HG03280 (cell line): ENCODE measurements at regions not wholly inside any gene's neighbourhood (a gene's known extent, or its start where the extent isn't known, plus 50 kb on each side); places are given as distances from the start of the nearest gene placed in this dataset.
"Not testable (repeated sequence)": the region's sequence is repeated elsewhere in the genome, so short reads cannot be mapped to it uniquely, and the experiment has no call there.

Experiments
- ATAC-seq: cut with Tn5 transposase; IDR thresholded peaks from one replicate; pipeline ENCODE4 v1.9.1; 2021; ENCODE audit warnings: mild to moderate bottlenecking, moderate library complexity; ENCODE audit not compliant: unreplicated experiment

GRCh38 chr14:105653921-105654320, 127.5 kb downstream of the TMEM121 start:
- not testable (repeated sequence) for ATAC-seq

DNA sequence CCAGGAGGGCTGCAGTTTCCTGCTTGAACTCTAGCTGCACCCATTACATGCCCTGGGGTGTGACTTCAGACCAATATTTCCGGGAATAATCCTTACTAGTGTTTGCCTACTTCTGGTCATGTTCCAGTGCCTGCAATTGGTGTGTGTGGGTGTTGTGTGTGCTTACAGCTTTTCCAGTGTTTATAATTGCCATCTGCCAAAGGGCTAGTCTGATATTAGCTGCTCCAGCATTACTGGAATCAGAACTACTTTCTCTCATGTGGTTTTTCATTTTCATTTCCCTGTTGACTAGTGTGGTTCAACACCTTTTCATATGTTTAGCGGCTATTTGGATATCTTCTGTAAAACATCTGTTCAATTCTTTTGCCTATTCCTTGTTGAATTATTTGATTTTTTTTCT, 132.9 kb downstream of the TMEM121 start:
- not testable (repeated sequence) for ATAC-seq

GRCh38 chr14:105659935-105660527, 133.6 kb downstream of the TMEM121 start:
- no peak for ATAC-seq

GRCh38 chr14:105660816-105661531, 134.6 kb downstream of the TMEM121 start:
- ATAC-seq, result no peak

DNA sequence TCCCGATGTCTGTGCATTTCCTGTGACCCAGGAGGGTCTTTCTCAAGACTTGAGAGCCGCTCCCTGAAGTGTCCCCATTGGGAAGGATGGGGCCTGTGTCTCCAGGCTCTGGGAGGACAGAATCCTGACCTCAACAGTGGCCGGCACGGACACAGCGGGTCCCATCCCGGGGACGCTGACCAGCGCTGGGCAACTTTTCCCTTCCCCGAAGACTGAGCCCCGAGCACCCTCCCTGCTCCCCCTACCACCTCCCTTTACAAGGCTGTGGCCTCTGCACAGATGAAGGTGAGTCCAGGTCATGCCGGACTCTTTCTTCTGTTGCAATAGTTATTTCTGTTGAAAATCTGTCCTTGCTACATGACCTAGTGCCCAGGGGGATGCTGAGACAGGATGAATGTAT, 135.7 kb downstream of the TMEM121 start:
- ATAC-seq, result not testable (repeated sequence)

GRCh38 chr14:105662592-105662991, 136.2 kb downstream of the TMEM121 start:
- ATAC-seq, result not testable (repeated sequence)

GRCh38 chr14:105663323-105663722, 136.9 kb downstream of the TMEM121 start:
- not testable (repeated sequence) for ATAC-seq

DNA sequence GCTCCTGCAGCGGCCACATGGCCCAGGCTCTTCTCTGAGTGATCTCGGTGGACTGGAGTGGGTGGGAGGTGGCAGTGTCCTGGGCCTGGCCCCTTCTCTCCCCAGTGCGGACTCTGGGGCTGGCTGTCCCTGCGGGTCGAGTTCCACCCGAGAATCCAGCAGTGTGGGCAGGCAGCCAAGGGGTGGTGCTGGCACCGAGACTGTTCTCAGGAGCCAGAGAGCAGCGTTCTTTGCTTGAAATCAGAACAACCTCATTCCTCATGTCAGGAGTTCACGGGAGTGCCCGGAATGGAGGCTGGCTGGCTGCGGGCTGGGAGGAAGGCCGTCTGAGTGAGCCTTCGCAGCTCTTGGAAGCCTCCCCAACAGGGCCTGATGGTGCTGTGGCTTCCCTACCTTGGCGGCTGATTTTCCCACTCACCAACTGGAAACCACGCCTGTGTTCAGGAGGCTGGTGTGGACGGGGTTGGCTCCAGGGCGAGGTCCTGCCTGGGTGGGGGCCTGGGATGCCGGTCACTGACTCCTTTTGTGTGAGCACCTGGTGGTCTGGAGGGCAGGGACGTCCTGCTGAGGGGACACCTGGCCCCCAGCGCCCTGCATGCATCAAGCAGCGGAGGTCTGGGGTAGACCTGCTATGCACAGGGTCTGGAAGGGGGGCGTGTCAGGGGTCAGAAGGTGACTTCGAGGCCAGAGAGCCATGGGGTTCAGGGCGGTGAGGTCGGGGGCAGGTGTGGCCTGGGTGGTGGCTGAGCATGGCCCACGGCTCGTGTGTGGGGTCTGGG, 137.6 kb downstream of the TMEM121 start:
- not testable (repeated sequence) for ATAC-seq

DNA sequence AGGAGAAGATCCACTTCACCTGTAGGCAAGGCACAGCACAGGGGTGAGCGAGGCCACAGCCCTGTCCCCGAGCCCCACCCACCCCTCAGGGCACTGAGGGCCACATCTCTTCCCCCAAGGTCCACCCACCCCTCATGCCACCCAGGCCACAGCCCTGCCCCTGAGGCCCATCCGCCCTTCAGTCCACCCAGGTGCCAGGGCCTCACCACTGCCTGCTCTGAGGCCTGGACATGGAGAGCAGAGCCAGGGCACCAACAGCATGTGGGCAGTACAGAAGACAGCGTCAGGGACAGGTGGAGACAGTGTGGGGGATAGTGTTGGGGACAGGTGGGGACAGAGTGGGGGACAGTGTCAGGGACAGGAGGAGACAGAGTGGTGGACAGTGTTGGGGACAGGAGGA, 138.3 kb downstream of the TMEM121 start:
- no peak for ATAC-seq

- no peak for ATAC-seq
These were observed 139.0 kb downstream of the TMEM121 start for GRCh38 chr14:105665247-105665950.

GRCh38 chr14:105665951-105666277, 139.5 kb downstream of the TMEM121 start:
- no peak for ATAC-seq

GRCh38 chr14:105666420-105666819, 140.0 kb downstream of the TMEM121 start:
- ATAC-seq, result no peak

- ATAC-seq, result not testable (repeated sequence)
These were observed 140.7 kb downstream of the TMEM121 start for GRCh38 chr14:105666991-105667662.

DNA sequence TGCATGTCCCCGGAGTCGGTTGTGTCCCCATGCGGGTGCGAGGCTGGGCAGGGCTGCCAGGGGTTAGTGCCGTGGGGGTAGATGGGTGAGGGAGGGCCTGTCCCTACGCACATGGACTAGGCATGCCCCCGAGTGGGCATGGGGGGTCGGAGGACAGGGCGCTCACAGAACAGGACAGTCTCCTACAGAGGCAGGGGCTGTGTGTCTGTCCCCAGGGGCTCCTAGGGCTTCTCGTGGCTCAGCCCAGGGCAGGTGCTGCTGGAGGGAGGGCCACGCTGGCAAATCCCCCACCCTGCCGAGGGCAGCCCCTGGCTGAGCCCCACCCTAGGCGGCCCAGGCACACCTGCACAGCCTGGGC, 141.3 kb downstream of the TMEM121 start:
- ATAC-seq, result not testable (repeated sequence)

DNA sequence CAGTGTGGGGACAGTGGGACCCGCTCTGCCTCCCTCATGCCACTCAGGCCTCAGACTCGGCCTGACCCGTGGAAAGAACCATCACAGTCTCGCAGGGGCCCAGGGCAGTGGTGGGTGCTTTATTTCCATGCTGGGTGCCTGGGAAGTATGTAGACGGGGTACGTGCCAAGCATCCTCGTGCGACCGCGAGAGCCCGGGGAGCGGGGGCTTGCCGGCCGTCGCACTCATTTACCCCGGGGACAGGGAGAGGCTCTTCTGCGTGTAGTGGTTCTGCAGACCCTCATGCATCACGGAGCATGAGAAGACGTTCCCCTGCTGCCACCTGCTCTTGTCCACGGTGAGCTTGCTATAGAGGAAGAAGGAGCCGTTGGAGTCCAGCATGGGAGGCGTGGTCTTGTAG, 141.6 kb downstream of the TMEM121 start:
- not testable (repeated sequence) for ATAC-seq

GRCh38 chr14:105668471-105669230, 142.3 kb downstream of the TMEM121 start:
- ATAC-seq, result not testable (repeated sequence)

DNA sequence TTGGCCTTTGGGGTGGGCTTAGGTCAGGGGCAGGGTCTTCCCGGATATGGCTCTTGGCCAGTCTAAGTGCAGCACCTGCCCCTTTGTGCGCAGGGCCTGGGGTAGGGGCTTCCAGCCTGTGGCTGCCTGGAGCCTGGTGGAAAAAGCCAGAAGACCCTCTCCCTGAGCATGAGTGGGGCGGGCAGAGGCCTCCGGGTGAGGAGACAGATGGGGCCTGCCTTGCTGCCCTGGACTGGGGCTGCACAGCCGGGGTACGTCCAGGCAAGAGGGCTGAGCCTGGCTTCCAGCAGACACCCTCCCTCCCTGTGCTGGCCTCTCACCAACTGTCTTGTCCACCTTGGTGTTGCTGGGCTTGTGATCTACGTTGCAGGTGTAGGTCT, 142.8 kb downstream of the TMEM121 start:
- ATAC-seq, result not testable (repeated sequence)

DNA sequence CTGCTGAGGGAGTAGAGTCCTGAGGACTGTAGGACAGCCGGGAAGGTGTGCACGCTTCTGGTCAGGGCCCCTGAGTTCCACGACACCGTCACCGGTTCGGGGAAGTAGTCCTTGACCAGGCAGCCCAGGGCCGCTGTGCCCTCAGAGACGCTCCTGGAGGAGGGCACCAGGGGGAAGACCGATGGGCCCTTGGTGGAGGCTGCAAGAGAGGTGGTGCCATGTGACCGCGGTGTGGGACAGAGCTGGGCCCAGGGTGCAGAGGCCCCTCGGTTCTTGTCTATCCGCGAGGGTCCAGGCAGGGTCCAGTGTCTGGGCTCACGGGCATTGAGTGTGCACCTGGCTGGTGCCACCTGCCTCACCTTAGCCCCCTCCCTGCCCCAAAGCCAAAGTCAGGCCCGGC, 143.3 kb downstream of the TMEM121 start:
- ATAC-seq, result not testable (repeated sequence)

- ATAC-seq, result not testable (repeated sequence)
These were observed 146.2 kb downstream of the TMEM121 start for GRCh38 chr14:105672450-105673200.
